GM18861 (cell line): ENCODE measurements at regions not wholly inside any gene's neighbourhood (a gene's known extent, or its start where the extent isn't known, plus 50 kb on each side); places are given as distances from the start of the nearest gene placed in this dataset.
"Not testable (repeated sequence)": the region's sequence is repeated elsewhere in the genome, so short reads cannot be mapped to it uniquely, and the experiment has no call there.

Experiments
- ATAC-seq: cut with Tn5 transposase; IDR thresholded peaks from one replicate; pipeline ENCODE4 v1.9.1; 2021; ENCODE audit not compliant: unreplicated experiment

DNA sequence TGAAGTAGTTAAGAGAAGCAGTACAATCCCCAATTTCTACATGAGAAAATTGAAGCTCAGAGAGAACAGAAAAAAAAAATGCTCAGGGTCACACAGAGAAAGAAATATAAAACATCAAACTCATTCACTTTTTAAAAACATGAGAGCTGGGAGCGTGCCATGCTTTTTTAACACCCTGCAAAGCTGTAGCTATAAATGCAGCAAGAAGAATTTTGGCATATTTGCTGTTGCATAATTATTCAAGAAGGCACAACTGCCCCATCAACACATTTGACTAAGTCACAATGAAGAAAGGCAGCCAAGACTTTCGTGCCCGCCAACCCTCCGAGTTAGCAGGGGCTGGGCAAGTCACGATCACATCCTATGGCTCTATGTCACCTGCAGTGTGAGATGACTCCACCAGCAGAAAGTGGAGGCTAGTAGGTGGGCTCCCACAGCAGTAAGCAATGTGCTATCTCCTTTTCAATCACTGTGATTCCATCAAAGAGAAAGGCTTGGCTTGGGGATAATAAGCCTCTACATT, 214.8 kb downstream of the DHX15 start:
- ATAC-seq, result no peak

DNA sequence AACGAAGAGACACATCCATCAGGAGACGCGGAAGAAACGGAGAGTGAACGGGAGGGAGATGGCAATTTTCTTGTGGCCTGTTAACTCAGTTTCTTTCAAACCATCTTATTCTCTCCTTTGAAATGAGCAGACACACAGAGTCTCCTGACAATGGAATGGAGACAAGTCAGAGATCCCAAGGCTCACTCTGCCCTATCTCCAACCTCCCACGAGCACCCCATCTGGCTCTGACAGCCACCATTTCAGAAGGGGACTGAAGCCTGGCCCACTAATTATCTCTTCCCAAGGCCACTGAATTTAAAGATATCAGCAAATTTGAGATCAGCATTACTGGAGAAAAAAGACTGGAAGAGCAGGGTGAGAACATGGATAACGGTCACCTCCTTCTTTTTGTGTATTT, 215.6 kb downstream of the DHX15 start:
- no peak for ATAC-seq

- ATAC-seq, result no peak
Observed at GRCh38 chr4:24364852-24365251, 219.5 kb downstream of the DHX15 start.

DNA sequence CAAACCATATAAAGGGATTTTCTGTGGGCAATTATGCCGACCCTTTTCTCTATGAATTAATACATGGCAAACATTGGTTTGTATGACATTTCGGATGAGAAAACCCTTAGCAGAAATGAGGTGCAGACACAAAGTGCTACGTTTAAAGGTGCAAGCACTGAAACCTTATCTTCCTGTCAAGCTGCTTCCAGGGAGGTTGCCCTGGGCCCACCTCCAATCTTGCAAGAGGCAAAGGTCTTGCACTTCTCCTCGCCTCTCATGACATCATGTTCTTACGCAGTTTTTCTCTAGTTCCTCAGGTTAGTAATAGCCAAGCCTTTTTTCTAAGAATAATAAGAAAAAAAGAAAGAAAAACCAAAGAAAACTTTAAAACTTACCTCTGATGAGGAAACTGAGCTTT, 220.1 kb downstream of the DHX15 start:
- no peak for ATAC-seq

GRCh38 chr4:24363751-24364150, 220.6 kb downstream of the DHX15 start:
- no peak for ATAC-seq

GRCh38 chr4:24352112-24352511, 232.2 kb downstream of the DHX15 start:
- ATAC-seq, result no peak

DNA sequence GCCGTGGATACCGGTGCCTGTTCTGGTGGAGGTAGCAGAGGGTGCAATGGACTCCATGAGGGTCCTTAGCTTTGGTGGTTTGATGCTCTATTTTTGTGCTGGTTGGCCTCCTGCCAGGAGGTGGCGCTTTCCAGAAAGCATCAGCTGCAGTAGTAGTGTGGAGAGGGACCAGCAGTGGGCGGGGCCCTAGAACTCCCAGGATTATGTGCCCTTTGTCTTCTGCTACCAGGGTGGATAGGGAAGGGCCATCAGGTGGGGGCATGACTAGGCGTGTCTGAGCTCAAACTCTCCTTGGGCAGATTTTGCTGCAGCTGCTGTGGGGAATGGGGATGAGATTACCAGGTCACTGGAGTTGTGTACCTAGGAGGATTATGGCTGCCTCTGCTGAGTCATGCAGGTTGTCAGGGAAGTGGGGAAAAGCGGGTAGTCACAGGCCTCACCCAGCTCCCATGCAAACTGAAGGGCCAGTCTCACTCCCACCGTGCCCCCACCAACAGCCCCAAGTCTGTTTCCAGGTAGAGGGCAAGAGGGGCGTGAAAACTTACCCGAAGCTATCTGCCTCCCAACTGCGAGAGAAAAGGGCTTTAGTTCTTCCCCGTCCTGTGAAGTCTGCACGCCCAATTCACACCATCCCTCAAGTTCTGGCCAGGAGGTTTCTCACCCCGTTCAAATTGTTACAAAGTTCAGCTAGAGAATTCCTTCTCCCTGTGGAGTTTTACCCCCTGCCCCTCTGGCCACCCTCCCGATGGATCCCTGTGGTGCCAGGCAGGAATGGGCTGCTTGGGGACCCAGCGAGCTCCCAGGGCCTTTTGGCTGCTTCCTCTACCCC, 235.0 kb downstream of the DHX15 start:
- not testable (repeated sequence) for ATAC-seq

- ATAC-seq, result no peak
Observed at GRCh38 chr4:24339260-24339659, 245.1 kb downstream of the DHX15 start.

GRCh38 chr4:24337451-24338190, 246.7 kb downstream of the DHX15 start:
- ATAC-seq, result no peak

DNA sequence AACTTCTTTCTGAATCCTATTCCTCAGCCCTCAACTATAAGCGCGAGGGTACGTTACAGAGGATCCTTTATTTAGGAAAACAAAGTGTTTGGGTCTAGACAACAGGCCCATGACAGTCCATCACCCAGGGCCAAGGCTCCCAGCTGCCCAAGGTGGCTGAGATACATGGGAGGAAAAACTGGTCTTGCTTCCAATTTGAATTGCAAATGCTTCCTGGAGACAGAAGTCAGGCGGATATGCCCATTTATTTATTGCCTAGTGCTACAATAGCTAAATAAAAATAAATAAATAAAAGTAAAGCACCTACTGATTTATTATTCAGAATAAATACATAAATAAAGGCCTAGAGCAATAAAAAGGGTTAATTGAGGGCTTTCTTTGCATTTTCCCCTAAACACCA, 248.7 kb downstream of the DHX15 start:
- no peak for ATAC-seq

GRCh38 chr4:24334906-24335305, 249.4 kb downstream of the DHX15 start:
- ATAC-seq, result no peak

DNA sequence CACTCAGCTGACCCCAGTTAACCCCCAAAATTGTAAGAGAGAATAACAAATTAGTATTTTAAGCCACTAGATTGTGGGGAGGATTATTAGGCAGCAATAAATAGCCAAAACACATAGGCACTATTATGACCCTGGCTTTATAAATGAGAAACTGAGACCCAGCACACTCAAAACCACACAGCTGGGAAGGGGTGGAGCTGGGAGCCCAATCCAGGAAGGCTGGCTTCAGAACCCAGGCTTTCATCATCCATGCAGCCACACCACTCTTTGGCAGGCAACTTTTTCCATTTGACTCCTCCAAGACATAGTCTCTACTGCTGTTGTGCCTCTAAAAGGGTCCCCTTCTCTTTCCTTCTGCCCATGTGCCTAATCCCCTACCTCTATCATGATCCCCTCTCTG, 253.8 kb downstream of the DHX15 start:
- ATAC-seq, result no peak

GRCh38 chr4:24330172-24330571, 254.2 kb downstream of the DHX15 start:
- ATAC-seq, result no peak

DNA sequence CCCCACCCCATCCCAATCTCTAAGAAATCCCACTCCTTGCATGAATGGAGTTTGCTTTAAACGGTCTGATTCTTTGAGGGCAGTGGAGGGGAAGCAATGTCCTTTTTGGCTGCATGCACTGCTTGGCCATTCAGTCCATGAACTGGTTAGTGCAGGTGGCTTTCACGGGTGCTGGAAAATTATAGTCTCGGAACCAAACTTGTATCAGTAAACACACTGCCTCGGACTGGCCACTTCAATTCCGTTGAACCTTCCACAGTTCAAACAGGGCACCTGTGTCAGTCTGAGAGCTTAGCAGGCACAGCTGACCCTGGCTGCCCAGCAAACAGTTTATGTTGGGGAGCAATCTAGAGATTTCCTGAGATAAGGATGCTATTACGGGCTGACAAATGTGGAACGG, 255.6 kb downstream of the DHX15 start:
- no peak for ATAC-seq

DNA sequence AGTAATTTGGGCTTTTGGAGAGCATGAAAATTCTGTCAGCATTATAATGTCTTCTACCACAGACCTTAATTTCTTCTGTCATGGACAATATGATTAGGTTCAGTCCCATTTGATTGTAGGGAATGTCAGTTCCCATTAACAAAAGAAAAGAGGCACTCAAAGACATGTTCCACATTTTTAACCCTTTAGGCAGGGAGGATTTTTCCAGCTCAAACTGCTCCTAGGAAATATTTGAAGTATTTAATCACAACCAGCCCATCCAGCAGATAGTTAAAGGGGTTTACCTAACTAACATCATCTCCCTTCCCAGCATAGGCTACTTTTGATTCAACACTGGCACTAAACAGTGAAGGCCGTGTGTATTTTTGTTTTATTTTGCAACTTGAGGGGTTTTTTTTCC, 256.0 kb downstream of the DHX15 start:
- ATAC-seq, result no peak

GRCh38 chr4:24322995-24323394, 261.4 kb downstream of the DHX15 start:
- ATAC-seq, result no peak

DNA sequence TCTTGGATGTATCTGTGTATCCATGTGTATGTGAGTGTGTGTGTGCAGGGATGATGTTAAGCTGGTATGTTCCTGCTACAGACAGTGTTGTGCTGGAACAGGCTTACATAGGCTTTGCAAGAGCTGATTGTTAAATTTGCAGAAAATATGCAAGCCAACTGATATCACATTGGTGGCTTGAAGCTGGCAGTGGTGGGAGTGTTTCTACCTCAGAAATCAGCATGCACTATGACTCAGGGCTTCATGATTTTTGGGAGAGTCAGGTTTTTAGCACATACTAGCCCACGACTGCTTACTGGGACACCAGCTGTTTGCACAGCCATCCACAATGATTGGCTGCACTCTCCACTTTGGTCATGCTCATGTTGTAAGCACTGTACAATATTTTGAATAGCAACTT, 261.8 kb downstream of the DHX15 start:
- ATAC-seq, result no peak

- no peak for ATAC-seq
Observed at GRCh38 chr4:24321616-24322015, 262.7 kb downstream of the DHX15 start.

DNA sequence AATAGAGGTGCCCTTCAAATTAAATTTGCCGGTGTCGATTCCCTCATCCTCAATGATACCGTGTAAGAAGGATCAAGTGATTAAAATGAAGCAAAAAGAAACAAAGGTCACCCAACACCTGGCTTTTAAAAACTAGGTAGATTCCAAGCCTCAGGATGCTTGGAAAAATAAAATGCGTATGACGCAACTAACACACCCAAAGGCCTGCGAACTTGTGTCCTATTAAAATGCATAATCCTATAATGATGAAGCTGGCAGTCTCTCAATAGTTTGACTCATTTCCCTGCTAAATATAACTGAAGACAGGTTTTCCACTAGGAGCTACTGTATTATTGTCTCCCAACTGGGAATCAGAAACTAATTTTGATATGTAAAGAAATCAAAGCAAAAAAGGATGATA, 263.2 kb downstream of the DHX15 start:
- no peak for ATAC-seq

DNA sequence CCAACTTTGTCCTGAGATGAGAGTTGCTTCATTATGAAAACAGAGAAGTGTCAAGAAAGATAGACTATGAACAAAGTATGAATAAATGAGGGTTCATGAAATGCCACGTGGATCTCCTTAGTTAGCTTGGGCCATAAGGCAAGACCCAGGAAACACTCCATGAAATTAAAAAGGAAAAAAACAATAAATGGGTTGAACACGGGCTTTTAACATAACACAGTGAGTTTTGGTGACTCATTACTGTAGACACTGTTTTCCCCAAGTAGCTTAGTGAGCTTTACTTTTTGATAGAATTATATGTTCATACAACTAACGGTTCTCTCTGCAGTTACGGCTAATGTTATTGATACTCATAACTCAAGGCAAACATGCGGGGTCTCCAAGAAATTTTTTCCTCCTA, 265.0 kb downstream of the DHX15 start:
- no peak for ATAC-seq

GRCh38 chr4:24315056-24315455, 269.3 kb downstream of the DHX15 start:
- ATAC-seq, result no peak

- ATAC-seq, result no peak
Observed at GRCh38 chr4:24312261-24312913, 272.0 kb downstream of the DHX15 start.
